Common myeloid progenitor, CD34-positive (primary cell): ENCODE measurements at regions not wholly inside any gene's neighbourhood (a gene's known extent, or its start where the extent isn't known, plus 50 kb on each side); places are given as distances from the start of the nearest gene placed in this dataset.
A peak's percentile ranks its signal among the peaks of the same experiment; 100 is the strongest.

Source experiments
- CTCF ChIA-PET: fragments of 350-600 bp; sonication (Branson Sonifier 250); formaldehyde crosslinking; loops from one replicate; lab custom pipeline; 2021; ENCODE audit warnings: antibody characterized with exemption; lab: Charles Lee
- POLR2A ChIA-PET: fragments of 350-600 bp; sonication (Branson Sonifier 250); formaldehyde crosslinking; loops from one replicate; lab custom pipeline; 2021; ENCODE audit warnings: antibody characterized with exemption; lab: Charles Lee
- DNase-seq, 3 donors: peaks; one replicate each; pipeline versions ENCODE4 v3.0.0 to v3.0.0-alpha.2; 2013
- H3K27ac ChIP-seq, 2 experiments: 1 replicate in 1 of 2; 2 replicates in 1 of 2; pipeline ENCODE4 v1.7.0; 2013; ENCODE audit warnings: inconsistent platforms in 2 of 2, low read length in 2 of 2, mild to moderate bottlenecking in 2 of 2, low read depth in 1 of 2, moderate library complexity in 1 of 2; ENCODE audit not compliant: severe bottlenecking in 2 of 2, insufficient read depth in 1 of 2, poor library complexity in 1 of 2
- H3K27me3 ChIP-seq, 5 experiments: replicated peaks in 2 of 5; 1 replicate in 3 of 5; 2 replicates in 2 of 5; pipeline versions ENCODE4 v1.6.1 to v1.7.0; 2013; ENCODE audit warnings: low read length in 4 of 5, mild to moderate bottlenecking in 2 of 5, moderate library complexity in 2 of 5, inconsistent platforms in 1 of 5; ENCODE audit not compliant: insufficient read depth in 5 of 5, control insufficient read depth in 4 of 5
- H3K36me3 ChIP-seq, 4 experiments: 1 replicate in 2 of 4; 2 replicates in 2 of 4; pipeline versions ENCODE4 v1.6.1 to v1.7.0; 2013; ENCODE audit warnings: low read length in 3 of 4, control low read depth in 1 of 4, mild to moderate bottlenecking in 1 of 4; ENCODE audit not compliant: control insufficient read depth in 4 of 4, insufficient read depth in 4 of 4
- H3K4me1 ChIP-seq, 4 experiments: 1 replicate in 3 of 4; 2 replicates in 1 of 4; pipeline versions ENCODE4 v1.6.1 to v1.7.1; 2013; ENCODE audit warnings: low read length in 3 of 4, mild to moderate bottlenecking in 3 of 4, control low read depth in 1 of 4, inconsistent platforms in 1 of 4, moderate library complexity in 1 of 4; ENCODE audit not compliant: control insufficient read depth in 4 of 4, insufficient read depth in 4 of 4; ENCODE audit errors: control extremely low read depth in 1 of 4
- H3K4me3 ChIP-seq, 7 experiments: 1 replicate in 4 of 7; 2 replicates in 3 of 7; pipeline versions ENCODE4 v1.5.1 to v1.7.0; 2013; ENCODE audit warnings: mild to moderate bottlenecking in 7 of 7, low read length in 6 of 7, moderate library complexity in 6 of 7, inconsistent platforms in 2 of 7, low read depth in 2 of 7, control low read depth in 1 of 7; ENCODE audit not compliant: insufficient read depth in 4 of 7, control insufficient read depth in 1 of 7; ENCODE audit errors: extremely low read depth in 1 of 7
- H3K9me3 ChIP-seq, 5 experiments: 1 replicate in 4 of 5; 2 replicates in 1 of 5; pipeline versions ENCODE4 v1.6.1 to v1.7.1; 2013; ENCODE audit warnings: low read length in 4 of 5, mild to moderate bottlenecking in 2 of 5, inconsistent platforms in 1 of 5, low read depth in 1 of 5, moderate library complexity in 1 of 5; ENCODE audit not compliant: control insufficient read depth in 4 of 5, insufficient read depth in 2 of 5; ENCODE audit errors: control extremely low read depth in 1 of 5
- WGBS: methylation state at CpG from one replicate; pipeline ENCODE4 v1.1.5; 2013; ENCODE audit not compliant: insufficient coverage; 5-methylcytosine and 5-hydroxymethylcytosine counted together

GRCh38 chr3:151558661-151559060 lies 97.8 kb upstream of the IGSF10 start:
- ChIA-PET CTCF (no interaction called here), POLR2A (no interaction called here)

DNA sequence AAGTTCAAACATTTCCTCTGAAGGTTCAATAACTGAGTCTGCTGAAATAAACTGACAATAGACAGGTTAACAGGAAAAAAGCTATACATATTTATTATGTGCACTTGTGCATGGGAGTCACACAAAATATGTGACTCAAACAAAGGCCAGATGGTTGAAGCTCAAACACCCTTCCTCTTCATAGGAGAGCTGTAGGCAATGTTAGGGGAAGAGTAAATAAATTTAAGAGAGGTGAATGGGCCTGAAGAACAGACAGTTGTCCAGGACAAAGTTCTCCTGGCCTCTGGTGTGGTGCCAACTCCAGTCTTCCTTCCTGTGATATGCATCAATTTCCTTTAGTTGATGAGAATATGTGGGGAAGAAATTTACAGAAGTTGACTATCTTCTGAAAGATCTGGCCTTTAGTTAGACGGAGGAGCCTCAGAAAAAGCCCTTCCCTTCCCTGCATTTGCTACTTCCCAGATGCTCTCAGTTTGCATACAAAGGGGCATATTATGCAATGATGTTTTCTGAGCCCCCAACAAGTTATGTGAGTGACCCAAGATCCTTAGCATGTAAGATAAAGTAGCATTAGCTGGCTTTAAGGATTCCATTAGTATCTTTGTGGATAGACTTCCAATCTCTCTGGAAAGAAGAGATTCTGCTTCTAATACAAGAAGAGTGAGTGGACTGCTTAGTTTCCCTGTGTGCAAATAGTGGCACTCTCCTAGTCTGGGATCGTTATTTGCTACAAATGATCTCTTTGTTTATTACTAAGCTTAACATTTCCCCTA lies 96.4 kb upstream of the IGSF10 start:
- peak in 1 of 3 donors; percentile 27 for DNase-seq
- no peaks in the 10 kb centered on the region for H3K36me3 ChIP-seq
- no peak overlapping the region for H3K4me3 ChIP-seq
- H3K27ac ChIP-seq = no peak overlapping the region
- H3K4me1 ChIP-seq = peaks cover 0 to 21% (median 6%) of the 10 kb centered on the region in 4 experiments
- ChIA-PET POLR2A (no interaction called here), CTCF (no interaction called here)
- no CpG with 5 or more reads among the region's 2 CpGs for WGBS
- H3K27me3 ChIP-seq = no peaks in the 10 kb centered on the region
- no peaks in the 10 kb centered on the region for H3K9me3 ChIP-seq

More at GRCh38 chr3:151558661-151559060, 97.8 kb upstream of the IGSF10 start:
- no peak for DNase-seq
- H3K27me3 ChIP-seq = no peaks in the 10 kb centered on the region
- H3K9me3 ChIP-seq = no peaks in the 10 kb centered on the region
- no peak overlapping the region for H3K27ac ChIP-seq
- peaks cover 0 to 17% (median 3%) of the 10 kb centered on the region in 4 experiments for H3K4me1 ChIP-seq
- no peak overlapping the region for H3K4me3 ChIP-seq
- H3K36me3 ChIP-seq = no peaks in the 10 kb centered on the region

- Histone ChIP-seq H3K27me3 (no peaks in the 10 kb centered on the region), H3K36me3 (no peaks in the 10 kb centered on the region), H3K4me3 (no peak overlapping the region), H3K9me3 (no peaks in the 10 kb centered on the region), H3K4me1 (peaks cover 0 to 24% (median 6%) of the 10 kb centered on the region in 4 experiments), H3K27ac (no peak overlapping the region)
- WGBS = 80% methylated on average over 1 of the region's 3 CpGs
- no peak for DNase-seq
- POLR2A ChIA-PET = no interaction called here
- CTCF ChIA-PET = interaction anchor here (0.6 to 0.8 kb wide), 2 partner anchors 42 to 529 kb away, joined by 3 to 4 read pairs; no protein-coding TSS in a partner anchor
Measured at GRCh38 chr3:151556596-151556995, 95.7 kb upstream of the IGSF10 start.

- peaks cover 0 to 21% (median 6%) of the 10 kb centered on the region in 4 experiments for H3K4me1 ChIP-seq
- no peak overlapping the region for H3K4me3 ChIP-seq
- no peaks in the 10 kb centered on the region for H3K36me3 ChIP-seq
- H3K27me3 ChIP-seq = no peaks in the 10 kb centered on the region
- no peak for DNase-seq
- no peaks in the 10 kb centered on the region for H3K9me3 ChIP-seq
- CTCF ChIA-PET = interaction anchor here (0.6 kb wide), 1 partner anchor 844 kb away, joined by 3 read pairs; no protein-coding TSS in a partner anchor
- POLR2A ChIA-PET = no interaction called here
- WGBS = 93% methylated on average over 2 of the region's 2 CpGs
- H3K27ac ChIP-seq = no peak overlapping the region
Measured at GRCh38 chr3:151555523-151555922, 94.7 kb upstream of the IGSF10 start.

GRCh38 chr3:151553888-151554287 lies 93.0 kb upstream of the IGSF10 start:
- WGBS = 100% methylated on average over 1 of the region's 3 CpGs
- no peaks in the 10 kb centered on the region for H3K9me3 ChIP-seq
- H3K27me3 ChIP-seq = no peaks in the 10 kb centered on the region
- peak in 2 of 3 donors; percentile 36 to 51 for DNase-seq
- H3K4me1 ChIP-seq = peaks cover 0 to 21% (median 6%) of the 10 kb centered on the region in 4 experiments
- no peak overlapping the region for H3K4me3 ChIP-seq
- H3K36me3 ChIP-seq = no peaks in the 10 kb centered on the region
- no peak overlapping the region for H3K27ac ChIP-seq
- CTCF ChIA-PET = interaction anchor here (1.2 kb wide), 1 partner anchor 85 kb away, joined by 3 read pairs; no protein-coding TSS in a partner anchor
- POLR2A ChIA-PET = interaction anchor here (0.6 kb wide), 1 partner anchor 476 kb away, joined by 3 read pairs; no protein-coding TSS in a partner anchor

DNA sequence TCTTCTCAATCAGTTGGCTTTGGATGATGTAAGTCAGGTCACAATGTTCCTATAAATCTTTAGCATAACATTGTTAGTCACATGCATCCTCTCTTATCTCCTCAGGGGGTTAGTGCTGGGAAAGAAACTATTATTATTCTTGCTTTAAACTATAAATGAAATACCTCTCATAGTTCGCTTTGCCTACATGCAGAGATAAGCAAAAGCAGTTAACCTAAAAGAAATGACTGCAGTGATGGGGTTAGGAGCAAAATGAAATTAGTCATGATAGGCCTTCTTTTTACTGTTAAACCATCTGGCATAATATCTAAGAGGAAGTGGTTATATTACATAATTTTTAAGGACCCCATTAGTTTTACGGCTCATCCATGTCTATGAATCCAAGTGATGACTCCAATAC lies 91.7 kb upstream of the IGSF10 start:
- peak in 2 of 3 donors; percentile 66 to 77 for DNase-seq
- Histone ChIP-seq H3K36me3 (no peaks in the 10 kb centered on the region), H3K4me3 (no peak overlapping the region), H3K27ac (no peak overlapping the region), H3K4me1 (peaks cover 0 to 21% (median 6%) of the 10 kb centered on the region in 4 experiments), H3K27me3 (no peaks in the 10 kb centered on the region), H3K9me3 (no peaks in the 10 kb centered on the region)
- ChIA-PET CTCF (no interaction called here), POLR2A (no interaction called here)
- no CpG with 5 or more reads among the region's 2 CpGs for WGBS

- peaks cover 0 to 7% (median 3%) of the 10 kb centered on the region in 4 experiments for H3K4me1 ChIP-seq
- no peak overlapping the region for H3K4me3 ChIP-seq
- no peak overlapping the region for H3K27ac ChIP-seq
- ChIA-PET POLR2A (no interaction called here), CTCF (no interaction called here)
- H3K9me3 ChIP-seq = no peaks in the 10 kb centered on the region
- no peaks in the 10 kb centered on the region for H3K36me3 ChIP-seq
- 99% methylated on average over 5 of the region's 5 CpGs for WGBS
- no peaks in the 10 kb centered on the region for H3K27me3 ChIP-seq
- no peak for DNase-seq
Measured at GRCh38 chr3:151550642-151551041, 89.8 kb upstream of the IGSF10 start.
